A549 (cell line): ENCODE measurements at regions not wholly inside any gene's neighbourhood (a gene's known extent, or its start where the extent isn't known, plus 50 kb on each side); places are given as distances from the start of the nearest gene placed in this dataset.

Experiments used
- ATAC-seq, 2 experiments: fragments of 200-7000 bp in 1 of 2; fragments of >200 bp in 1 of 2; cut with Nextera tagmentation in 1 of 2; cut with Tn5 transposase in 1 of 2; 3 replicates each; pipeline versions ENCODE4 v1.8.0 to v1.9.1; 2018 to 2020; ENCODE audit warnings: mild to moderate bottlenecking in 1 of 2, moderate library complexity in 1 of 2
- CTCF ChIA-PET: fragments of 300-600 bp; sonication (Branson Sonifier 250); formaldehyde crosslinking; extraction: SDS; loops from one replicate; lab custom pipeline; 2021; ENCODE audit warnings: antibody characterized with exemption, inconsistent platforms; lab: Yijun Ruan, JAX
- POLR2A ChIA-PET: fragments of 350-600 bp; formaldehyde crosslinking; extraction: SDS; loops from one replicate; lab custom pipeline; 2021; ENCODE audit warnings: antibody characterized with exemption, inconsistent platforms; lab: Yijun Ruan, JAX
- DNase-seq, 2 experiments: peaks; one replicate each; pipeline versions ENCODE4 v3.0.0 to v3.0.0-alpha.2; 2011 to 2016; ENCODE audit warnings: low read depth in 1 of 2, low spot score in 1 of 2
- FAIRE-seq: peaks from 2 replicates; lab custom pipeline; 2011; peaks lifted over from hg19 to GRCh38; lab: Jason Lieb, UNC
- H3K27ac ChIP-seq, 2 experiments: fragments of >200 bp; sonication (Bioruptor Twin); formaldehyde crosslinking; 3 replicates each; pipeline ENCODE4 v1.5.1; 2016 to 2017
- H3K4me1 ChIP-seq: fragments of >200 bp; sonication (Bioruptor Twin); formaldehyde crosslinking; 3 replicates; pipeline ENCODE4 v1.6.1; 2016
- H3K4me2 ChIP-seq: fragments of >200 bp; sonication (Bioruptor Twin); formaldehyde crosslinking; 3 replicates; pipeline ENCODE4 v1.6.1; 2016
- H3K4me3 ChIP-seq: fragments of >200 bp; sonication (Bioruptor Twin); formaldehyde crosslinking; 3 replicates; pipeline ENCODE4 v1.5.1; 2016
- H3K9me3 ChIP-seq: fragments of >200 bp; sonication (Bioruptor Twin); formaldehyde crosslinking; 3 replicates; pipeline ENCODE4 v1.6.1; 2016
- BCL3 ChIP-seq: fragments of >200 bp; sonication (Bioruptor Twin); formaldehyde crosslinking; IDR thresholded peaks from 3 replicates; pipeline ENCODE4 v1.6.1; 2016
- CBX2 ChIP-seq: fragments of 200-600 bp; sonication (generic); IDR thresholded peaks from 2 replicates; pipeline ENCODE4 v1.6.1; 2016; ENCODE audit warnings: low read depth, mild to moderate bottlenecking, borderline replicate concordance
- CBX8 ChIP-seq: fragments of 200-600 bp; sonication (generic); IDR thresholded peaks from 2 replicates; pipeline ENCODE4 v1.6.1; 2016
- CHD4 ChIP-seq: fragments of 200-600 bp; sonication (generic); IDR thresholded peaks from 2 replicates; pipeline ENCODE4 v1.6.1; 2016; ENCODE audit warnings: antibody characterized with exemption, mild to moderate bottlenecking, borderline replicate concordance
- CTCF ChIP-seq: fragments of >200 bp; sonication (Bioruptor Twin); formaldehyde crosslinking; IDR thresholded peaks from 3 replicates; pipeline ENCODE4 v1.5.1; 2016
- EHF ChIP-seq: fragments of 250-450 bp; sonication (Bioruptor Pico); IDR thresholded peaks from 2 replicates; pipeline ENCODE4 v1.5.0; 2020; ENCODE audit warnings: mild to moderate bottlenecking
- ELK1 ChIP-seq: fragments of 150-350 bp; IDR thresholded peaks from 2 replicates; pipeline ENCODE4 v1.6.1; 2014; ENCODE audit warnings: low read depth, mild to moderate bottlenecking, low read length
- EP300 ChIP-seq, 2 experiments: fragments of >200 bp; sonication (Bioruptor Twin); formaldehyde crosslinking; IDR thresholded peaks; 2 replicates in 1 of 2; 3 replicates in 1 of 2; pipeline ENCODE4 v1.6.1; 2016 to 2017
- ESRRA ChIP-seq: fragments of 150-350 bp; IDR thresholded peaks from 2 replicates; pipeline ENCODE4 v1.6.1; 2014; ENCODE audit warnings: mild to moderate bottlenecking, low read length, borderline replicate concordance
- GATA3 ChIP-seq: IDR thresholded peaks from 2 replicates; pipeline ENCODE4 v1.6.1; 2012; ENCODE audit warnings: borderline replicate concordance
- HOXA7 ChIP-seq: fragments of 250-450 bp; sonication (Bioruptor Pico); IDR thresholded peaks from 2 replicates; pipeline ENCODE4 v1.5.0; 2020; ENCODE audit warnings: mild to moderate bottlenecking, moderate library complexity
- JUN ChIP-seq, 2 experiments: fragments of >200 bp; sonication (Bioruptor Twin); formaldehyde crosslinking; IDR thresholded peaks; 2 replicates in 1 of 2; 3 replicates in 1 of 2; pipeline ENCODE4 v1.6.1; 2016 to 2017
- KDM1A ChIP-seq: fragments of 200-600 bp; sonication (generic); IDR thresholded peaks from 2 replicates; pipeline ENCODE4 v1.6.1; 2016; ENCODE audit warnings: low read depth, mild to moderate bottlenecking
- KDM5A ChIP-seq: fragments of 200-600 bp; sonication (generic); IDR thresholded peaks from 2 replicates; pipeline ENCODE4 v1.6.1; 2016; ENCODE audit warnings: antibody characterized with exemption, mild to moderate bottlenecking
- MAFK ChIP-seq: fragments of 450-650 bp; IDR thresholded peaks from 2 replicates; pipeline ENCODE4 v1.6.1; 2014; ENCODE audit not compliant: partially characterized antibody
- NR3C1 ChIP-seq: fragments of >200 bp; sonication (Bioruptor Twin); formaldehyde crosslinking; IDR thresholded peaks from 3 replicates; pipeline ENCODE4 v1.6.1; 2017
- RCOR1 ChIP-seq: fragments of 150-350 bp; IDR thresholded peaks from 2 replicates; pipeline ENCODE4 v1.6.1; 2014; ENCODE audit warnings: antibody characterized with exemption, low read length, low read depth
- TFCP2L1 ChIP-seq: fragments of 250-450 bp; sonication (Bioruptor Pico); IDR thresholded peaks from 2 replicates; pipeline ENCODE4 v1.5.0; 2021; ENCODE audit warnings: mild to moderate bottlenecking
- TP53 ChIP-seq: fragments of 250-450 bp; sonication (Bioruptor Pico); IDR thresholded peaks from 2 replicates; pipeline ENCODE4 v1.5.0; 2021; ENCODE audit warnings: mild to moderate bottlenecking, moderate library complexity
- ZNF302 ChIP-seq: fragments of 250-450 bp; sonication (Bioruptor Pico); IDR thresholded peaks from 2 replicates; pipeline ENCODE4 v1.9.0; 2021; ENCODE audit warnings: inconsistent platforms, mild to moderate bottlenecking, moderate library complexity
- WGBS: methylation state at CpG from one replicate; pipeline ENCODE4 v1.1.6; 2017; ENCODE audit errors: missing lambda C conversion rate; 5-methylcytosine and 5-hydroxymethylcytosine counted together
- TF ChIP-seq, protein P1 (sequence below): fragments of 200-600 bp; sonication (generic); IDR thresholded peaks from 2 replicates; pipeline ENCODE4 v1.6.1; 2016; ENCODE audit warnings: antibody characterized with exemption, mild to moderate bottlenecking, moderate library complexity

DNA sequence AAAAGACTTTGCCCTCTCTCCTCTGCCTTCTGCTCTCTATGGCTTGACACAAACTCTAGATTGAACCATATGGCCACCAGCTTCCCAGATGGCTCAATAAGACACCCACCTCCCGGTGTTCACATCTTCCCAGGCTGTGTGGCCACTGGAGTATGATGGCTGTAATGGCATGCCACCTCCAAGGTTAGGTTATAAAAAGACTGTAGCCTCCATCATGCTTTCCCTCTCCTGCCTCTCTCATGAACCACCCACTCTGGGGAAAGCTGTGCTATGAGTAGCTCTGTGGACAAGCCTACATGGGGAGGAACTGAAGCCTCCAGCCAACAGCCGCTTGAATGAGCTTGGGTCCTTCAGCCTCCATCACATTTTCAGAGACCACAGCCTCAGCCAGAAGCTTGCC lies 479.2 kb downstream of the MIAT start:
- Histone ChIP-seq H3K27ac (peak overlapping the region; percentile 87 to 90; a peak in 5 of 6 replicates), H3K4me2 (no peak overlapping the region), H3K4me3 (no peak overlapping the region), H3K9me3 (peaks cover 10% of the 10 kb centered on the region; the same call in 1 of the 3 replicates)
- DNase-seq: no peak
- no peak for ATAC-seq
- TF ChIP-seq ELK1 (no peak), CHD4 (no peak), ZNF302 (CRISPR knock-in tag) (no peak), KDM1A (no peak)
- TF ChIP-seq, all 56 proteins: peak for 0
- ChIA-PET CTCF (interaction anchor here (1.0 to 1.4 kb wide), 6 partner anchors 9 to 270 kb away, joined by 3 to 5 read pairs (median 3); no protein-coding TSS in a partner anchor), POLR2A (no interaction called here)
- peaks cover 76% of the 10 kb centered on the region for H3K4me1 ChIP-seq
- FAIRE-seq: no peak
- 79% methylated on average over 2 of the region's 2 CpGs for WGBS

- DNase-seq (no peak), ATAC-seq (no peak), FAIRE-seq (no peak)
- Histone ChIP-seq H3K9me3 (peaks cover 10% of the 10 kb centered on the region; the same call in 1 of the 3 replicates), H3K27ac (peak overlapping the region; percentile 80 to 90), H3K4me2 (no peak overlapping the region), H3K4me3 (no peak overlapping the region), H3K4me1 (peaks cover 71% of the 10 kb centered on the region)
- ChIA-PET CTCF (interaction anchor here (1.2 to 1.3 kb wide), 3 partner anchors 11 to 268 kb away, joined by 3 to 5 read pairs (median 3); no protein-coding TSS in a partner anchor), POLR2A (no interaction called here)
- WGBS: 93% methylated on average over 11 of the region's 13 CpGs
- TF ChIP-seq CHD4: no peak
- no peak for TF ChIP-seq TP53
- TF ChIP-seq GATA3: no peak
- TF ChIP-seq CBX2: no peak
- no peak for TF ChIP-seq EHF
- TF ChIP-seq MAFK: no peak
- TF ChIP-seq TFCP2L1: no peak
- no peak for TF ChIP-seq ESRRA
- TF ChIP-seq ZNF302 (CRISPR knock-in tag): no peak
- no peak for TF ChIP-seq RCOR1
- no peak for TF ChIP-seq BCL3
- no peak for TF ChIP-seq NR3C1
- TF ChIP-seq CBX8: no peak
- no peak for TF ChIP-seq JUN (IDR thresholded peaks at IDR 0.05)
- TF ChIP-seq, protein P1, sequence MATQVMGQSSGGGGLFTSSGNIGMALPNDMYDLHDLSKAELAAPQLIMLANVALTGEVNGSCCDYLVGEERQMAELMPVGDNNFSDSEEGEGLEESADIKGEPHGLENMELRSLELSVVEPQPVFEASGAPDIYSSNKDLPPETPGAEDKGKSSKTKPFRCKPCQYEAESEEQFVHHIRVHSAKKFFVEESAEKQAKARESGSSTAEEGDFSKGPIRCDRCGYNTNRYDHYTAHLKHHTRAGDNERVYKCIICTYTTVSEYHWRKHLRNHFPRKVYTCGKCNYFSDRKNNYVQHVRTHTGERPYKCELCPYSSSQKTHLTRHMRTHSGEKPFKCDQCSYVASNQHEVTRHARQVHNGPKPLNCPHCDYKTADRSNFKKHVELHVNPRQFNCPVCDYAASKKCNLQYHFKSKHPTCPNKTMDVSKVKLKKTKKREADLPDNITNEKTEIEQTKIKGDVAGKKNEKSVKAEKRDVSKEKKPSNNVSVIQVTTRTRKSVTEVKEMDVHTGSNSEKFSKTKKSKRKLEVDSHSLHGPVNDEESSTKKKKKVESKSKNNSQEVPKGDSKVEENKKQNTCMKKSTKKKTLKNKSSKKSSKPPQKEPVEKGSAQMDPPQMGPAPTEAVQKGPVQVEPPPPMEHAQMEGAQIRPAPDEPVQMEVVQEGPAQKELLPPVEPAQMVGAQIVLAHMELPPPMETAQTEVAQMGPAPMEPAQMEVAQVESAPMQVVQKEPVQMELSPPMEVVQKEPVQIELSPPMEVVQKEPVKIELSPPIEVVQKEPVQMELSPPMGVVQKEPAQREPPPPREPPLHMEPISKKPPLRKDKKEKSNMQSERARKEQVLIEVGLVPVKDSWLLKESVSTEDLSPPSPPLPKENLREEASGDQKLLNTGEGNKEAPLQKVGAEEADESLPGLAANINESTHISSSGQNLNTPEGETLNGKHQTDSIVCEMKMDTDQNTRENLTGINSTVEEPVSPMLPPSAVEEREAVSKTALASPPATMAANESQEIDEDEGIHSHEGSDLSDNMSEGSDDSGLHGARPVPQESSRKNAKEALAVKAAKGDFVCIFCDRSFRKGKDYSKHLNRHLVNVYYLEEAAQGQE: no peak
- TF ChIP-seq EP300 (IDR thresholded peaks at IDR 0.05): no peak
- TF ChIP-seq KDM5A: no peak
- TF ChIP-seq HOXA7 (CRISPR knock-in tag): no peak
- no peak for TF ChIP-seq CTCF
These were observed 480.5 kb downstream of the MIAT start for GRCh38 chr22:27137871-27138337.
